ENCODE measurements at regions not wholly inside any gene's neighbourhood (a gene's known extent, or its start where the extent isn't known, plus 50 kb on each side); places are given as distances from the start of the nearest gene placed in this dataset.

- TF ChIP-seq, protein P1, sequence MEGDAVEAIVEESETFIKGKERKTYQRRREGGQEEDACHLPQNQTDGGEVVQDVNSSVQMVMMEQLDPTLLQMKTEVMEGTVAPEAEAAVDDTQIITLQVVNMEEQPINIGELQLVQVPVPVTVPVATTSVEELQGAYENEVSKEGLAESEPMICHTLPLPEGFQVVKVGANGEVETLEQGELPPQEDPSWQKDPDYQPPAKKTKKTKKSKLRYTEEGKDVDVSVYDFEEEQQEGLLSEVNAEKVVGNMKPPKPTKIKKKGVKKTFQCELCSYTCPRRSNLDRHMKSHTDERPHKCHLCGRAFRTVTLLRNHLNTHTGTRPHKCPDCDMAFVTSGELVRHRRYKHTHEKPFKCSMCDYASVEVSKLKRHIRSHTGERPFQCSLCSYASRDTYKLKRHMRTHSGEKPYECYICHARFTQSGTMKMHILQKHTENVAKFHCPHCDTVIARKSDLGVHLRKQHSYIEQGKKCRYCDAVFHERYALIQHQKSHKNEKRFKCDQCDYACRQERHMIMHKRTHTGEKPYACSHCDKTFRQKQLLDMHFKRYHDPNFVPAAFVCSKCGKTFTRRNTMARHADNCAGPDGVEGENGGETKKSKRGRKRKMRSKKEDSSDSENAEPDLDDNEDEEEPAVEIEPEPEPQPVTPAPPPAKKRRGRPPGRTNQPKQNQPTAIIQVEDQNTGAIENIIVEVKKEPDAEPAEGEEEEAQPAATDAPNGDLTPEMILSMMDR (IDR thresholded peaks at IDR 0.05 in 2 of 3, conservative IDR thresholded peaks at IDR 0.05 in 1 of 3; ENCODE audit: borderline replicate concordance in 1 of 3, insufficient read depth in 1 of 3, low read depth in 2 of 3, low read length in 2 of 3), result no peak
- TF ChIP-seq EZH2phosphoT487 (IDR thresholded peaks at IDR 0.05; ENCODE audit: borderline replicate concordance), result no peak
- TF ChIP-seq SP1 (IDR thresholded peaks at IDR 0.05; ENCODE audit: low read depth), result no peak
- TF ChIP-seq, protein P2, sequence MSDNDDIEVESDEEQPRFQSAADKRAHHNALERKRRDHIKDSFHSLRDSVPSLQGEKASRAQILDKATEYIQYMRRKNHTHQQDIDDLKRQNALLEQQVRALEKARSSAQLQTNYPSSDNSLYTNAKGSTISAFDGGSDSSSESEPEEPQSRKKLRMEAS (IDR thresholded peaks at IDR 0.05), result no peak
- TF ChIP-seq POLR2A (IDR thresholded peaks at IDR 0.05; ENCODE audit: borderline replicate concordance, extremely low read depth, insufficient read depth, insufficient read length), result no peak
- no peak for TF ChIP-seq ZBTB33 (IDR thresholded peaks at IDR 0.05; ENCODE audit: extremely low read depth, insufficient replicate concordance, low read length)
Observed at GRCh38 chr11:111135778-111136570, 109.6 kb upstream of the POU2AF2 start.
